ENCODE measurements at regions not wholly inside any gene's neighbourhood (a gene's known extent, or its start where the extent isn't known, plus 50 kb on each side); places are given as distances from the start of the nearest gene placed in this dataset.

DNA sequence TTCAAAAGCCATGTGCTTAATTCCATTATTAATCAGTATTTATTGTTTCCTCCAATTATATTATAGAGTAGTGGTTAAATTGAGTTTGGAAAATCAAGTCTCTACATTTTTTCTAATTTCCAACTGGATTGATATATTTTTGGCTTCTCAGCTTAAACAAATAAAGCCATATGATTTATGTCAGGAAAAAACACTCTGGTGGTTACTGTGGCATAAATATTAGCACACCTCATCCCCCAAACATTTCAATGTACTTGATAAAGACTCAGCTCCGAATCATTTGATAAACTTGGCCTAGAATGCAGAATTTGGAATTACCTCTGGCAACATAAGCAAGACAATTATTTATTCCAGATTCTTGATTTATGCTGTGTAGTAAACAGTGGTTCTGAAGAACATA is 2313.8 kb downstream of the ARAP2 start:
- no peak for TF ChIP-seq RAD21 (IDR thresholded peaks at IDR 0.05; ENCODE audit: low read depth)
- TF ChIP-seq NFIC (IDR thresholded peaks at IDR 0.05): no peak
